ENCODE measurements at regions not wholly inside any gene's neighbourhood (a gene's known extent, or its start where the extent isn't known, plus 50 kb on each side); places are given as distances from the start of the nearest gene placed in this dataset.

DNA sequence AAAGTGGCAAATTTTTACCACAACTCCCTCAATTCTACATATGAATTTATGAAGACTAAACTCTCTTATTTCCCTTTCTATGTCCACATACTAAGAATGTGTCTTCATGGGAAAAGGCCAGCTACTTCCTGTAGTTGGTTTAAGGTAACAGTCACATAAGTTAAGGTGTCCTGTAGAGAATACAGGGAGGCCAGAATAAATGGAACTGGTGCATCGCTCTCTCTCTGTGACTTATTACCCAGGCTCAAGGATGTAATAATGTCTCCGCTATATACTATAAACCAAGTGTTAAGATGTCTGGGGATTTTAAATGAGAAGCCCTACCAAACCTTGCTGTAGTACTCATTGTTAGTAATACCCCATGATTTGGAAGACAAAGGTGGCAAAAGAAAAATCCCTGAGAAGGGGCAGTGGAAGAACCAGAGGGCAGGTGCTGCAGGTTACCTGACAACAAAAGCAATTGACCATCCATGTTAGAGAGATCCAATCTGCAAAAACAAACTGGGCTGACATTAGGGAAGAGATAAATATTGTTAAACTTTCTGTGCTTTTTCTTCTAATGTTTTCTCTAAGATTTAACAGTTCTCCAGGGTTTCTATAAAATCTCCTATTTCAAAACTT is 372.8 kb downstream of the TMX3 start:
- no peak for DNase-seq
- FAIRE-seq, result no peak
- H3K27me3 ChIP-seq (ENCODE audit: control insufficient read depth, insufficient read depth, low read length), result no peaks in the 10 kb centered on the region
- no peaks in the 10 kb centered on the region for H3K4me1 ChIP-seq (ENCODE audit: control insufficient read depth in 2 of 3, insufficient read depth in 2 of 3, low read depth in 1 of 3, low read length in 3 of 3)
- no peak overlapping the region for H3K4me3 ChIP-seq (ENCODE audit: low read length in 3 of 3)
- H3K27ac ChIP-seq (ENCODE audit: low read depth in 2 of 2, low read length in 2 of 2), result no peak overlapping the region
- H3K9ac ChIP-seq (ENCODE audit: low read length in 3 of 3), result no peak overlapping the region
- H3K9me3 ChIP-seq (ENCODE audit: control insufficient read depth in 2 of 3, insufficient read depth in 1 of 3, low read length in 3 of 3), result no peaks in the 10 kb centered on the region
- intact Hi-C loops (cut with DNase I), result no loop called here
- TF ChIP-seq, protein P1, sequence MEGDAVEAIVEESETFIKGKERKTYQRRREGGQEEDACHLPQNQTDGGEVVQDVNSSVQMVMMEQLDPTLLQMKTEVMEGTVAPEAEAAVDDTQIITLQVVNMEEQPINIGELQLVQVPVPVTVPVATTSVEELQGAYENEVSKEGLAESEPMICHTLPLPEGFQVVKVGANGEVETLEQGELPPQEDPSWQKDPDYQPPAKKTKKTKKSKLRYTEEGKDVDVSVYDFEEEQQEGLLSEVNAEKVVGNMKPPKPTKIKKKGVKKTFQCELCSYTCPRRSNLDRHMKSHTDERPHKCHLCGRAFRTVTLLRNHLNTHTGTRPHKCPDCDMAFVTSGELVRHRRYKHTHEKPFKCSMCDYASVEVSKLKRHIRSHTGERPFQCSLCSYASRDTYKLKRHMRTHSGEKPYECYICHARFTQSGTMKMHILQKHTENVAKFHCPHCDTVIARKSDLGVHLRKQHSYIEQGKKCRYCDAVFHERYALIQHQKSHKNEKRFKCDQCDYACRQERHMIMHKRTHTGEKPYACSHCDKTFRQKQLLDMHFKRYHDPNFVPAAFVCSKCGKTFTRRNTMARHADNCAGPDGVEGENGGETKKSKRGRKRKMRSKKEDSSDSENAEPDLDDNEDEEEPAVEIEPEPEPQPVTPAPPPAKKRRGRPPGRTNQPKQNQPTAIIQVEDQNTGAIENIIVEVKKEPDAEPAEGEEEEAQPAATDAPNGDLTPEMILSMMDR (IDR thresholded peaks at IDR 0.05; ENCODE audit: borderline replicate concordance, extremely low read depth, insufficient read depth), result no peak
- no peaks in the 10 kb centered on the region for H3K36me3 ChIP-seq (ENCODE audit: control insufficient read depth in 2 of 3, insufficient read depth in 3 of 3, low read length in 3 of 3)

DNA sequence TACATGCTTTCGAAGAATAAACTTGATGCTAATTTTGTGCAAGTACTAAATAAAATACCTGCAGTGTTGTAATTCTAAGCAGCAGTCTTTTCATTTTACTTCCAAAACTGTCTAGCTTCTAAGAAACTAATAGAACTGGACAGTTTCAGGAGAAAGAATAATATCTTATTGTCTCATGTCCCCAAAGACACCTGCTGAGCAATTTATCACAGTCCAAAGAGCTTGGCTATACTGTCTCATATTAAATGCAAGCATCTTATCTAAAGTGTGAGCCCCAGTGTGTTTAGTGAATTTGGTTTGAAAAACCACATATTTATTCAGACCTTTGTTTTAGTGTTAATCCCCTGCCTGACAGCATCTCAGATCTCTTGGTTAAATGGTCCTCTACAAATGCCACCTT is 374.3 kb downstream of the TMX3 start:
- no peak for DNase-seq
- Histone ChIP-seq H3K9me3 (ENCODE audit: control insufficient read depth in 2 of 3, insufficient read depth in 1 of 3, low read length in 3 of 3) (no peaks in the 10 kb centered on the region), H3K4me3 (ENCODE audit: low read length in 3 of 3) (no peak overlapping the region), H3K27ac (ENCODE audit: low read depth in 2 of 2, low read length in 2 of 2) (no peak overlapping the region), H3K27me3 (ENCODE audit: control insufficient read depth, insufficient read depth, low read length) (no peaks in the 10 kb centered on the region), H3K36me3 (ENCODE audit: control insufficient read depth in 2 of 3, insufficient read depth in 3 of 3, low read length in 3 of 3) (no peaks in the 10 kb centered on the region), H3K4me1 (ENCODE audit: control insufficient read depth in 2 of 3, insufficient read depth in 2 of 3, low read depth in 1 of 3, low read length in 3 of 3) (no peaks in the 10 kb centered on the region), H3K9ac (ENCODE audit: low read length in 3 of 3) (no peak overlapping the region)
- TF ChIP-seq, protein P1 (IDR thresholded peaks at IDR 0.05; ENCODE audit: borderline replicate concordance, extremely low read depth, insufficient read depth), result no peak
- no peak for FAIRE-seq
- intact Hi-C loops (cut with DNase I), result no loop called here

DNA sequence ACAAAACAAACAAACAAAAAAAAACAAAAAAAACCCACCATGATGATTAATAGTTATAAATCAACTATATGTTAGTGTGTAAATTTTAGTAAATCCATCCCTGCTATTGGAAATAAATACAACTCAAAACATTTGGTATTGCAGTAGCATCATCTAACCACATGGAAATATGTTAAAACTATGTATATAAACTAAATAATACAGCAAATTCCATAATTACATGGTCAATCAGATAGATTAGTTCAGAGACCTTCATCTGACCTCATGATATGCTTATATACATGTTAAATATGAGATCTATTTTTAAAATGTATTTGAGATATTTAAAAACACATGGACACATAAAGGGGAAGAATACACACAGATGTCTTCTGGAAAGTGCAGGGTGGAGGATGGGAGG is 384.2 kb downstream of the TMX3 start:
- H3K4me1 ChIP-seq (ENCODE audit: control insufficient read depth in 2 of 3, insufficient read depth in 2 of 3, low read depth in 1 of 3, low read length in 3 of 3), result no peaks in the 10 kb centered on the region
- FAIRE-seq (no peak), DNase-seq (no peak)
- H3K27ac ChIP-seq (ENCODE audit: low read depth in 2 of 2, low read length in 2 of 2), result no peak overlapping the region
- no peaks in the 10 kb centered on the region for H3K36me3 ChIP-seq (ENCODE audit: control insufficient read depth in 2 of 3, insufficient read depth in 3 of 3, low read length in 3 of 3)
- H3K27me3 ChIP-seq (ENCODE audit: control insufficient read depth, insufficient read depth, low read length), result no peaks in the 10 kb centered on the region
- H3K9ac ChIP-seq (ENCODE audit: low read length in 3 of 3), result no peak overlapping the region
- TF ChIP-seq, protein P1 (IDR thresholded peaks at IDR 0.05; ENCODE audit: borderline replicate concordance, extremely low read depth, insufficient read depth), result no peak
- H3K9me3 ChIP-seq (ENCODE audit: control insufficient read depth in 2 of 3, insufficient read depth in 1 of 3, low read length in 3 of 3), result no peaks in the 10 kb centered on the region
- intact Hi-C loops (cut with DNase I), result no loop called here
- H3K4me3 ChIP-seq (ENCODE audit: low read length in 3 of 3), result no peak overlapping the region

DNA sequence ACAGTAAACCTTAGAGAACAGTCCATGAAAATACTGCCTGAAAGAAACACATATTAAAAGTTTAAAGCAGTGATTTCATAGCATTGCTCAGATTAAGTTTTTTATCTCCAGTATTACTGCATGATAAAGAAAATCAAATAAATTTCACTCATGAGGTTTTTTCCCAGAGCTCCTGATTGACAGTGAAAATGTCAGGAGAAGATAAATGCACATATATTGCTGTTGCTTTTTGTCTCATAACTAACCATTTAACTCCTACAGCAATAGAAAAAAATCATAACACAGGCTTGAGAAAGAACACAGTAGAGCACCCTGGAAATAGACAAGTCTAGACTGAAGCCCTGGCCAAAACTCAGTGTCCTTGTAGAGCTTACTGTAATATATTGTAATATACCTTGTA is 391.0 kb downstream of the TMX3 start:
- FAIRE-seq (no peak), DNase-seq (no peak)
- TF ChIP-seq, protein P1 (IDR thresholded peaks at IDR 0.05; ENCODE audit: borderline replicate concordance, extremely low read depth, insufficient read depth), result no peak
- Histone ChIP-seq H3K9ac (ENCODE audit: low read length in 3 of 3) (no peak overlapping the region), H3K4me1 (ENCODE audit: control insufficient read depth in 2 of 3, insufficient read depth in 2 of 3, low read depth in 1 of 3, low read length in 3 of 3) (no peaks in the 10 kb centered on the region), H3K9me3 (ENCODE audit: control insufficient read depth in 2 of 3, insufficient read depth in 1 of 3, low read length in 3 of 3) (no peaks in the 10 kb centered on the region), H3K4me3 (ENCODE audit: low read length in 3 of 3) (no peak overlapping the region), H3K27ac (ENCODE audit: low read depth in 2 of 2, low read length in 2 of 2) (no peak overlapping the region), H3K36me3 (ENCODE audit: control insufficient read depth in 2 of 3, insufficient read depth in 3 of 3, low read length in 3 of 3) (no peaks in the 10 kb centered on the region), H3K27me3 (ENCODE audit: control insufficient read depth, insufficient read depth, low read length) (no peaks in the 10 kb centered on the region)
- intact Hi-C loops (cut with DNase I), result no loop called here
